HG03139 (cell line): ENCODE measurements at regions not wholly inside any gene's neighbourhood (a gene's known extent, or its start where the extent isn't known, plus 50 kb on each side); places are given as distances from the start of the nearest gene placed in this dataset.

Experiments used
- ATAC-seq: cut with Tn5 transposase; IDR thresholded peaks from one replicate; pipeline ENCODE4 v1.9.1; 2021; ENCODE audit not compliant: unreplicated experiment

DNA sequence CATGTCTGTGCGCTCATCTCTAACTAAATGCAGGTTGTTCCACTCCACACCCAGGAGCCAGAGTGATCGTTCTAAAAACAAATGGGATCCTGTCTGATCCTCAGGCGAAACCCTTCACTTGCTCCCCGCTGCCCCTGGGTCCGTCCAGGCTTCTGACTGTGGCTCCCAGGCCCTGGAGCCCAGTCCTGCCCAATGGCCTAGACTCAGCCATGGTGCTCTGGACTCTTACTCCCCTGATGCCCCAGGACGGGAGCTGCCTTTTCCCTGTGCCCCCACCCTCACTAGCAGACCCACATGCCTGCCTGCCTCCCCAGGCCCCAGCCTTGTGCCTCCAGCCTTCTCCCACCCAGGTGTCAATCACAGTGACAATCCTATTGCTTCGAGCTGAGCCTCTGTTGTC, 256.7 kb downstream of the BMP7 start:
- no peak for ATAC-seq

GRCh38 chr20:57012691-57013090, 253.8 kb downstream of the BMP7 start:
- no peak for ATAC-seq

GRCh38 chr20:57013217-57013616, 253.2 kb downstream of the BMP7 start:
- no peak for ATAC-seq

DNA sequence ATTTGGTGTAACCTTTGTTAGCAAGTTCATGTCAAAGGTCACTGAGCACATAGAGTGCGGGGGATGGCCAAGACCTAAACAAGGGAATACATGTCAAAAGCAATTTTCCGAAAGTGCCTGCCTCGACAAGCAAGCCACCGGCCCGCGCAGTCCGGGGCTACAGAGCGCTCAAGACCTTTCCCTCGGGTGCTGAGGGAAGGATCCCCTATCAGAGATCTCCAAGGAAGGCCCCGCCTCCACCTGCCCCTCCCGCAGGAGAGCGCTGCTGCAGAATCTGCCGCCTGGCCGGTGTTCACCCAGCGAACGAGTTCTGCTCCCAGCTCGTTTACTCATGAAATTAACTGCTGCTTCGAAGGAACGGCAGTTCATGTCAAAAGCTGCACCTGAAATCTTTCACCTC, 252.7 kb downstream of the BMP7 start:
- ATAC-seq: no peak

- ATAC-seq: no peak
Observed at GRCh38 chr20:57020364-57020763, 246.1 kb downstream of the BMP7 start.

DNA sequence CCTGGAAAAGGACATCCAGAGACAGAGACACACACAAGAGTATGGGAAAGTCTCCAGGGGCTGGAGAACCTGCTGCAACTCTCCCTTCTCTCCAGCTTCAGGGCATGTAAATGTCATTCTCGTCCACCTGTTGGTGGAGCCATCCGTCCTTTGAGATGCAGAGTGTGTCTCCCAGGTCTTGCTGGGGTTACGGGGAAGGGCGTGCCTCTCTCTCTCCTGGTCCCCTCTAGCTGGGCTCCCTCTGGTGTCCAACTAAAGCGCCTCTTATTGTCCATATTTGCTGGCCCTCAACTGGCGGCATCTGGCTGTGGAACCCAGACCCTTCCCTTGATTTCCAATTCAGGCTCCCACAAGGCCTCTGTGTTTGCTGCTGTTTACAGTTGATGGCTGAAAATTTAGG, 244.1 kb downstream of the BMP7 start:
- no peak for ATAC-seq

DNA sequence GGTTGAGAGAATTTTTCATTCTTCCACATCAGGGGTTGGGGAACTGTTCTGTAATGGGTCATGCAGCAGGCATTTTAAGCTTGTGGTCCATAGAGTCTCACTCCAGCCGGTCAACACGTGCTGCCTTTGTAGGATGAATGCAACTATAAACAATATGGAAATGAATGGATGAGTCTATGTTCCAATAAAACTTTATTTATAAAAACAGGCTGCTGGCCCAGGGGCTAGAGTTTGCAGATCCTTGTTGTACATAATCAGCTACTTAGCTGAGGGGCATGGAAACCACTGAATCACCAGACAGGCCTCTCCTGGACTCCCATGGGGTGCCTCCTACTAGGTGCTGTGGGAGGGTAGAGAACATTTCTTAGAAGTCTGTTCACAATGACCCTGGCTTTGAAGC, 243.4 kb downstream of the BMP7 start:
- no peak for ATAC-seq

GRCh38 chr20:57023997-57024396, 242.4 kb downstream of the BMP7 start:
- no peak for ATAC-seq

DNA sequence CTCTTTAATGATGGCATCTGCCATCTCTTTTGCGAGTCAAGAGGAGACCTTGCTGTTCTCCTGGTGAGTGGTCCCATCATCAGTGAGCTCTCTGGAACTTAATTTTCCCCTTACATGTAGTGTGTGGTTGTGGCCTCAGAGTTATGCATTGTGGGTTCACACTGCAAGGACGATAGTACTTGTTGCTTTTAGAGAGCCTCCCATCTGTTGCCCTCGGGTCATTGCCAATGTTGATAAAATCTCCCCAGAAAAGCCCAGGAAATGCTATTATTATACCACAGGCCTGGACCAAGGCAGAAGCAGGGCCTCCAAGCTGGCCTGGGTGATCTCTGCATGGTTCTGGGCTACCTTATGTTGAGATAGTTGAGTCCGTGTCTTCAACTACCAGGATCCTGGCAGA, 241.6 kb downstream of the BMP7 start:
- no peak for ATAC-seq

DNA sequence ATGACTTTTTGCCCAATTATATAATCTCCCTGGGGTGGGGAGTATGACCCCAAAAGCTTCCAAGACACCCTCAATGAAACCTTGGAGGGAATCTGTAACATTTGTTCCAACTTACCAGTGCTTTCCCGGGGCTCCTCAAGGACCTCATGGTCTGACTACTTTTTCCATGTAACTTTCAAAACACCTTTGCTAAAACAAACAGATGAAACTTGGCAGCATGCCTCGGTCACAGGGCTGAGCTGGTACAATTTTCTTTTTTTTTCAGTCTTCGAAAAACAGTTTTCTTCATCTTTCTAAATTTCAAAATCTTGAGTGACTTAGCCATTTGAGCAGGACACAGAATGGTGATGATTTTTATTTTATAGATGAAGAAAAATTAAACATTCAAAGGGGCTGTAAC, 241.2 kb downstream of the BMP7 start:
- ATAC-seq: no peak

DNA sequence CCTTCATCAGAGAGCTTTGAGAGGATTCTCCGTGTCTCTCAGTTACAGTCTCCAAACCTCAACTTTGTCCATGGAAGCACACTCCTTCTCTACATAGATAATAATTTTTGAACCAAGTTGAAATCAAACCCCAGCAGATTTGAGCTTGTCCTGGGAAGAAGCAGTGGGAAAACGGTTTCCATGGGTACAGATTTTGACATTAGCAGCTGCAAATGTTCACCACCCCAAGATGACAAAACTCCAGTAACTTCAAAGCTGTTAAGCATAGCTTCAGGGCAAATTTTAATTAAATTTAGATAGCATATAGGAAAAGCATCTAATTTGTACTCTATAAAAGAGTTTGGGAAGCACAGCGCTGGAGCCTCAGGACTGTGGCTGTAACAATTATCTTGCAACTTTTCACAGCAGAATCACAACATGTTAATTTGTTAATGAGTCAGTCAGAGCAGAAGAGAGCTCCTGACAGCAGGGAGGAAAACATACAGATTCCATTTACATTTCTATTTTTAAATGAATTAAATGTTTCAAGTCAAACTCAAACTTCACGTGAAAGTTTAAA, 240.7 kb downstream of the BMP7 start:
- ATAC-seq: no peak

DNA sequence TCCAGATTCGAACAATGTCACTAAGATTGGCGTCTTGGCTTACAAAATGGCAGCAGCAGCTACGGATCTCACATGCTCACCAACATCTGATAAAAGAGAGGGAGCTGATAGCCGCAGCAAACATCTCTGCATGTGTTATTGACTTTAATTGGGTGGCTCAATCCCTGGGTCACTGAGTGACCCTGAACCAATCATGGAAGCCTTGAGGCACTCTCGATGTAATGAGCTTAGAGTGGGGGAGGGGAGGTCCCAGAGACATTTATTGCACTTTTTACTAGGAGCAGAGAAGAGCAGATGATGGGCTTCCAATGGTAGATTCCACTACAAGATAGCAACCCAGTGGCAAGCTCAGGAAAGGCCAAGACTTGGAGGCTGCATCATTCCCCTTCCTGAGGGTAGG, 238.7 kb downstream of the BMP7 start:
- ATAC-seq: no peak

DNA sequence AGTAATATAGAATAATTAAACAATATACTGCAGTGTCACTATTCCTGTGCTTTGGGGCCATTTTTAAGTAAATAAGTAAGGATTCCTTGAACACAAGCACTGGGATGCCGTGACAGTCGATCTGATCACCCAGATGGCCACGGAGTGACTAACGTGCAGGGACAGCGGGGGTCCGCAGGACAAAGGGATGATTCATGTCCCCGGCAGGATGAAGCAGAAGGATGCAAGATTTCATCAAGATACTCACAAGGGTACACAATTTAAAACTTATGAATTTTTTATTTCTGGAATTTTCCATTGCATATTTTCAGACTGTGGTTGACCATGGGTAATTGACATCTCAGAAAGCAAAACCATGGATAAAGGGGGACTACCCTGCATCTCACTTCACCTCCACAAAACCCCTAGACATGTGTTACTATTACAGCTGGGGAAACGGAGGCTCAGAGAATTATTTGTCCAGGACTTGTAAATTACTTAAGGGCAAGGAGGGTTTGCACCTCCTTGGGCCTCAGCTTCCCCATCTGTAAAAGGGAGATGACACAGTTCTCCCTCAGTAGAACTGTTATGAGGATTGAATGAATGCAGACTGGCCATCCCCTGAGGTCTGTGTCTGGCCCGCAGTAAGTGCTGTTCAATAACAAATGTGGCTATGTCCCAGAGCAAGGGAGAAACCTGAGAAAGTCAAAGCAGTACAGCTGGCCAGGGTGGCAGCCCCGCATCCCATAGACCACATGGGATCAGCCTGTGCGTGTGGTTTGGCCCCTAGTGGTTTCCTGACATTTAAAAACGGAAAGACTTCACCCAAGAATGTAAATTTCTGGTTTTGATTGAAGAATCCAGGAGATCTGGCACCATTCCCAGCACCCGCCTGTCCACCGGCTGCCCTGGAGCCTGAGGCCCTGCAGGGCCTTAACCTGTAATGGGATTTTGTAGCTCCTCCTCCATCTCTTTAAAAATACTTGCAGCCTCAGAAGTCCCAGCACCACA, 235.5 kb downstream of the BMP7 start:
- no peak for ATAC-seq

- no peak for ATAC-seq
Observed at GRCh38 chr20:57031867-57032355, 234.5 kb downstream of the BMP7 start.

GRCh38 chr20:57032847-57033246, 233.6 kb downstream of the BMP7 start:
- no peak for ATAC-seq

DNA sequence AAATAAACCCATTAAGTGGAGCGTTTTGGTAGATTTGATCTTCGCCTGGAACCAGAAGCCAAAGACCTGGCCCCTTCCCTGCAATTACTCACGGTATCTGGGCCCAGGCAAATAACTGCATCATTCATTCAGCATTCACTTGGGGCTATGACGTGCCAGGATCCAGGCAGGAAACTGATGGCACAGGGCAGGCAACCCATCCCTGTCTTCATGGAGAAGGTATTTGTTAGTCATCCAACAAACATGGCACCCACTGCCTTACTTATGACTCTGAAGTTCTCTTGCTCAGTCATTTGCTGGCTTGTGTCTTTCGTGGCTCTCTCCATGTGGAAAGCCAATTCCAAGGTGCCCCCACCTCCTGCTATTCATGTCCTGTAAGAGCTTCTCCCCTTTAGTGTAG, 232.4 kb downstream of the BMP7 start:
- no peak for ATAC-seq

GRCh38 chr20:57037689-57038088, 228.8 kb downstream of the BMP7 start:
- no peak for ATAC-seq

DNA sequence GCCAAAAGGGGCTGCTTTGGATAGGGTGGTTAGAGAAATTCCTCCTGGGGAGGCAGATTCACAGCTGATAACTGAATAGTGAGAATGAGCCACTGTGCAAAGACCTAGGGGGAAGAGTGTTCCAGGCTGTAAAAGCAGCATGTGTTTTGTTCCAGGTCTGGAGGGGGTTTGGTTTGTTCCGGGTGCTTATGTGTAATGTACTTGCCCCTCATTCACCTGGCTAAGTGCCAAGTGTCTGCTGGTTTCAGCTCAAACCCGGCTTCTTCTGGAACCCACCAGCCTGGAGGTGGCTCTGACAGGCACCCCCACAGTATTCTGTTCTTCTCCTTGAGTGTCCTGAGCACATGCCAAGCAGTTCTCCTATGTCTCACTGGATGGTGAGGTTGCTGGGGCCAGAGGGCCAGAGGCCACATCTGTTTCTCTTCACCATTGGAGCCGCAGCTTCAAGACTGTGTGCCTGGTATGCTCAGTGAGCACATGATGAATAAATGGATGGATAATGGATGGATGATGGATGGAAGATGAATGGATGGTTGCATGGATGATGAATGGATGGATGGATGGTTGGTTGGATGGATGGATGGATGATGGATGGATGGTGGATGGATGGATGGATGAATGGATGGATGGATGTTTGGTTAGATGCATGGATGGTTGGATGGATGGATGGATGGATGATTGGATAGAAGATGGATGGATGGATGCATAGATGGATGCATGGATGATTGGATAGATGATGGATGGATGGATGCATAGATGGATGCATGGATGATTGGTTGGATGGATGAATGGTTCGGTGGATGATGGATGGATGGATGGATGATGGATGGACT, 227.6 kb downstream of the BMP7 start:
- no peak for ATAC-seq

DNA sequence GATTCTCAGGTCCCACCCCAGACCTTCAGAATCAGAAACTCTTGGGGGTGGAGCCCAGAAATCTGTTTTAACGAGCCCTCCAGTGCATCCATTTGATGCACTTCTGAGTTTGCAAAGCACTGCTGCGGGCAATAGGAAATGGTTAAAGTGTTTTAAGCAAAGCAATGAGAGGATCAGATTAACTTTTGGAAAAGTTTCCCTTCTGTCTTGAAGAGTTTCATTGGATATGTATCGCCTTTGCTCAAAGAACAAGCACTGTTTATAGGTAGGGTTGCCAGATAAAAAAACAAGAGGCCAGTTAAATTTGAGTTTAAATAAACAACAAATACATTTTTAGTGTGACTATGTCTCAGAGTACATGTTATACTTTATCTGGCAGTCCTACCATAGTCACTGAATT, 226.0 kb downstream of the BMP7 start:
- no peak for ATAC-seq

GRCh38 chr20:57040924-57041323, 225.5 kb downstream of the BMP7 start:
- no peak for ATAC-seq

DNA sequence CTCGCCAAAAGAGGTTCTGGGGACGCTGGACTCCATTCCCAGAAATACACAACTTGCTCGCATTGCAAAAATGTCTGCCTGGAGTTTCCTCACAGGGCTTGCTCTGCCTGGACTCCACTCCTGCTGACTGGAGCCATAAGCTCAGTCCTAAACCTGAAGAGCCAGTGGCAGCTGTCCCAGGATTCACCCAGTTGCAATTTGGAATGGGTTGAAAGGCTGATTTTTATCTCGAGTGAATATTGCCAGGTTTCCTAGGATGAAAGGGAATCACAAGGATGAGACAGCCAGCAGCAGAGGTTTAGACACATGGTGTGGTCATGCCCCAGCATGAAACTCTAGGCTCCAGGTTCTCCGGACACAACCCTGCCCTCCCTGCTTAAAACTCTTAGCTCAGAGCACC, 223.3 kb downstream of the BMP7 start:
- no peak for ATAC-seq
